D721Med (cell line): ENCODE measurements at regions not wholly inside any gene's neighbourhood (a gene's known extent, or its start where the extent isn't known, plus 50 kb on each side); places are given as distances from the start of the nearest gene placed in this dataset.

Experiments
- DNase-seq: peaks from one replicate; pipeline ENCODE4 v3.0.0; 2011; ENCODE audit warnings: low spot score; ENCODE audit not compliant: insufficient read length
- FAIRE-seq: peaks from 2 replicates; lab custom pipeline; 2011; peaks lifted over from hg19 to GRCh38; lab: Jason Lieb, UNC
- CTCF ChIP-seq: IDR thresholded peaks from 2 replicates; pipeline ENCODE4 v1.5.1; 2012; ENCODE audit warnings: mild to moderate bottlenecking, control low read depth; ENCODE audit not compliant: insufficient read depth; ENCODE audit errors: missing control alignments

GRCh38 chr3:140761076-140761639 is 83.3 kb downstream of the TRIM42 start:
- TF ChIP-seq CTCF = no peak
- DNase-seq (no peak), FAIRE-seq (no peak)

- DNase-seq (no peak), FAIRE-seq (no peak)
- no peak for TF ChIP-seq CTCF
Observed at GRCh38 chr3:140762746-140763145, 84.9 kb downstream of the TRIM42 start.

- FAIRE-seq = no peak
- DNase-seq = no peak
- no peak for TF ChIP-seq CTCF
Observed at GRCh38 chr3:140763532-140763931, 85.7 kb downstream of the TRIM42 start.

- DNase-seq (no peak), FAIRE-seq (no peak)
- no peak for TF ChIP-seq CTCF
Observed at GRCh38 chr3:140765246-140765645, 87.4 kb downstream of the TRIM42 start.

- FAIRE-seq (no peak), DNase-seq (no peak)
- no peak for TF ChIP-seq CTCF
Observed at GRCh38 chr3:140766465-140766864, 88.6 kb downstream of the TRIM42 start.

- FAIRE-seq = no peak
- no peak for TF ChIP-seq CTCF
- no peak for DNase-seq
Observed at GRCh38 chr3:140767566-140767965, 89.7 kb downstream of the TRIM42 start.

- DNase-seq (no peak), FAIRE-seq (no peak)
- TF ChIP-seq CTCF = no peak
Observed at GRCh38 chr3:140768941-140769340, 91.1 kb downstream of the TRIM42 start.
